Keratinocyte (primary cell): ENCODE measurements at regions not wholly inside any gene's neighbourhood (a gene's known extent, or its start where the extent isn't known, plus 50 kb on each side); places are given as distances from the start of the nearest gene placed in this dataset.

Experiments used
- DNase-seq: peaks from one replicate; pipeline ENCODE4 v3.0.0-alpha.2; 2011; ENCODE audit warnings: low read depth, missing footprints, low spot score
- FAIRE-seq: peaks from 2 replicates; lab custom pipeline; 2011; peaks lifted over from hg19 to GRCh38; lab: Jason Lieb, UNC
- H2AFZ ChIP-seq: 2 replicates; pipeline ENCODE4 v1.6.0; 2012; ENCODE audit warnings: low read length, control low read depth, inconsistent platforms; ENCODE audit not compliant: control insufficient read depth
- H3K27ac ChIP-seq: 2 replicates; pipeline ENCODE4 v1.5.1; 2011; ENCODE audit warnings: low read length; ENCODE audit not compliant: control insufficient read depth, insufficient read depth
- H3K27me3 ChIP-seq: 3 replicates; pipeline ENCODE4 v1.6.0; 2011; ENCODE audit warnings: low read length; ENCODE audit not compliant: control insufficient read depth, insufficient read depth; ENCODE audit errors: extremely low read depth
- H3K36me3 ChIP-seq, 2 experiments: 2 replicates in 1 of 2; 3 replicates in 1 of 2; pipeline ENCODE4 v1.5.1; 2011; ENCODE audit warnings: low read length in 2 of 2, mild to moderate bottlenecking in 1 of 2; ENCODE audit not compliant: control insufficient read depth in 2 of 2, insufficient read depth in 2 of 2; ENCODE audit errors: extremely low read depth in 1 of 2
- H3K4me1 ChIP-seq: 3 replicates; pipeline ENCODE4 v1.5.1; 2011; ENCODE audit warnings: low read length; ENCODE audit not compliant: control insufficient read depth, insufficient read depth; ENCODE audit errors: extremely low read depth
- H3K4me2 ChIP-seq: 3 replicates; pipeline ENCODE4 v1.6.0; 2011; ENCODE audit warnings: low read depth, low read length; ENCODE audit not compliant: control insufficient read depth, insufficient read depth; ENCODE audit errors: extremely low read depth
- H3K4me3 ChIP-seq, 3 experiments: fragments of 200-600 bp in 1 of 3; sonication (generic) in 1 of 3; 2 replicates in 2 of 3; 3 replicates in 1 of 3; pipeline ENCODE4 v1.5.1; 2011 to 2016; ENCODE audit warnings: low read length in 3 of 3, mild to moderate bottlenecking in 3 of 3, control low read depth in 2 of 3, inconsistent platforms in 1 of 3, low read depth in 1 of 3, mixed read lengths in 1 of 3, mixed run types in 1 of 3, moderate library complexity in 1 of 3; ENCODE audit not compliant: control insufficient read depth in 2 of 3, insufficient read depth in 2 of 3; ENCODE audit errors: extremely low read depth in 1 of 3
- H3K79me2 ChIP-seq: 2 replicates; pipeline ENCODE4 v1.6.0; 2012; ENCODE audit warnings: low read length; ENCODE audit not compliant: control insufficient read depth, insufficient read depth
- H3K9ac ChIP-seq: 3 replicates; pipeline ENCODE4 v1.6.0; 2011; ENCODE audit warnings: low read length; ENCODE audit not compliant: control insufficient read depth, insufficient read depth; ENCODE audit errors: extremely low read depth
- H3K9me1 ChIP-seq: 3 replicates; pipeline ENCODE4 v1.6.0; 2011; ENCODE audit warnings: low read length; ENCODE audit not compliant: control insufficient read depth, insufficient read depth; ENCODE audit errors: extremely low read depth
- H3K9me3 ChIP-seq: 2 replicates; pipeline ENCODE4 v1.5.1; 2012; ENCODE audit warnings: low read depth, low read length; ENCODE audit not compliant: control insufficient read depth
- H4K20me1 ChIP-seq: 3 replicates; pipeline ENCODE4 v1.6.0; 2011; ENCODE audit warnings: low read length; ENCODE audit not compliant: control insufficient read depth, insufficient read depth; ENCODE audit errors: extremely low read depth
- EZH2 ChIP-seq: IDR thresholded peaks from one replicate; pipeline ENCODE4 v1.6.1; 2012; ENCODE audit warnings: inconsistent platforms, mild to moderate bottlenecking, low read length, moderate library complexity
- dilution Hi-C: fragments of 300-500 bp; cut with MboI; formaldehyde crosslinking; loops from one replicate; pipeline ENCODE4 v1.7.0; 2020; ENCODE audit warnings: low sequenced_read_pairs; ENCODE audit not compliant: extremely low pct_ligation_motif_present
- TF ChIP-seq, protein P1 (sequence below), 3 experiments: IDR thresholded peaks in 1 of 3; conservative IDR thresholded peaks in 1 of 3; optimal IDR thresholded peaks in 1 of 3; 2 replicates in 2 of 3; 3 replicates in 1 of 3; pipeline versions ENCODE3 to v1.5.1; 2011; ENCODE audit warnings: low read length in 3 of 3, mild to moderate bottlenecking in 3 of 3, moderate library complexity in 2 of 3, control low read depth in 1 of 3, inconsistent platforms in 1 of 3; ENCODE audit not compliant: insufficient read depth in 2 of 3; ENCODE audit errors: extremely low read depth in 1 of 3

- FAIRE-seq = no peak
- dilution Hi-C loops = no loop called here
These were observed 238.5 kb upstream of the RGPD4 start for GRCh38 chr2:107588181-107588580.

DNA sequence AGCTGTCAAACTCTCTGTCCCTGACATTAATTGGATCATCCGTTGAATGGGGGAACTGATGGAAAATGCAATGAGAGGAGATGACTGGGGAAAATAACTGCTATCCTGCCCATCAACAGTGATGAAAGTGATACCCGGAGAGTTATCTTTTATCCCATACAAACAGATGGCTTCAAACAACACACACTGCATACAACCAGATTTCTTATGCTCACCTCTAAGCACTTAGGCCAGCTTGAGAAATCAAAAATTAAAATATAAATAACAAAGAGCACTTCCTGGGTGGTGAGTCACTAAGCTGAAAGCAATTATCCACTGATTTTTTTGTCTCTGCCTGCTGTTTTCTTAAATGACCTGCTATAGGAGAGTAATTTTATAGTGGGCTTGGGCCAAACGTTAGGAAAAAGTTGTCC lies 237.6 kb upstream of the RGPD4 start:
- no peak for TF ChIP-seq EZH2
- TF ChIP-seq, protein P1, sequence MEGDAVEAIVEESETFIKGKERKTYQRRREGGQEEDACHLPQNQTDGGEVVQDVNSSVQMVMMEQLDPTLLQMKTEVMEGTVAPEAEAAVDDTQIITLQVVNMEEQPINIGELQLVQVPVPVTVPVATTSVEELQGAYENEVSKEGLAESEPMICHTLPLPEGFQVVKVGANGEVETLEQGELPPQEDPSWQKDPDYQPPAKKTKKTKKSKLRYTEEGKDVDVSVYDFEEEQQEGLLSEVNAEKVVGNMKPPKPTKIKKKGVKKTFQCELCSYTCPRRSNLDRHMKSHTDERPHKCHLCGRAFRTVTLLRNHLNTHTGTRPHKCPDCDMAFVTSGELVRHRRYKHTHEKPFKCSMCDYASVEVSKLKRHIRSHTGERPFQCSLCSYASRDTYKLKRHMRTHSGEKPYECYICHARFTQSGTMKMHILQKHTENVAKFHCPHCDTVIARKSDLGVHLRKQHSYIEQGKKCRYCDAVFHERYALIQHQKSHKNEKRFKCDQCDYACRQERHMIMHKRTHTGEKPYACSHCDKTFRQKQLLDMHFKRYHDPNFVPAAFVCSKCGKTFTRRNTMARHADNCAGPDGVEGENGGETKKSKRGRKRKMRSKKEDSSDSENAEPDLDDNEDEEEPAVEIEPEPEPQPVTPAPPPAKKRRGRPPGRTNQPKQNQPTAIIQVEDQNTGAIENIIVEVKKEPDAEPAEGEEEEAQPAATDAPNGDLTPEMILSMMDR (optimal IDR thresholded peaks at IDR 0.05 in 1 of 3, IDR thresholded peaks at IDR 0.05 in 1 of 3, conservative IDR thresholded peaks at IDR 0.05 in 1 of 3; ENCODE audit: extremely low read depth in 1 of 3, insufficient read depth in 2 of 3, low read length in 3 of 3) = no peak
- FAIRE-seq (no peak), DNase-seq (no peak)
- H3K27ac ChIP-seq = no peak overlapping the region
- no peaks in the 10 kb centered on the region for H3K79me2 ChIP-seq
- H3K9ac ChIP-seq = no peak overlapping the region
- peak overlapping the region; percentile 47 for H2AFZ ChIP-seq
- H3K4me1 ChIP-seq = peaks cover 26% of the 10 kb centered on the region
- no peaks in the 10 kb centered on the region for H3K27me3 ChIP-seq
- H4K20me1 ChIP-seq = no peaks in the 10 kb centered on the region
- H3K4me2 ChIP-seq = peak overlapping the region; percentile 6
- no peaks in the 10 kb centered on the region for H3K36me3 ChIP-seq
- dilution Hi-C loops = no loop called here
- no peaks in the 10 kb centered on the region for H3K9me1 ChIP-seq
- no peak overlapping the region for H3K4me3 ChIP-seq
- H3K9me3 ChIP-seq = no peaks in the 10 kb centered on the region

More at GRCh38 chr2:107588181-107588580, 238.5 kb upstream of the RGPD4 start:
- peaks cover 26% of the 10 kb centered on the region for H3K4me1 ChIP-seq
- H3K9me1 ChIP-seq = no peaks in the 10 kb centered on the region
- H3K4me2 ChIP-seq = no peak overlapping the region
- H4K20me1 ChIP-seq = no peaks in the 10 kb centered on the region
- H3K79me2 ChIP-seq = no peaks in the 10 kb centered on the region
- no peak overlapping the region for H2AFZ ChIP-seq
- no peak for DNase-seq
- no peaks in the 10 kb centered on the region for H3K36me3 ChIP-seq
- no peaks in the 10 kb centered on the region for H3K27me3 ChIP-seq
- no peaks in the 10 kb centered on the region for H3K9me3 ChIP-seq
- TF ChIP-seq EZH2 = no peak
- TF ChIP-seq, protein P1 (optimal IDR thresholded peaks at IDR 0.05 in 1 of 3, IDR thresholded peaks at IDR 0.05 in 1 of 3, conservative IDR thresholded peaks at IDR 0.05 in 1 of 3; ENCODE audit: extremely low read depth in 1 of 3, insufficient read depth in 2 of 3, low read length in 3 of 3) = no peak
- H3K27ac ChIP-seq = no peak overlapping the region
- H3K9ac ChIP-seq = no peak overlapping the region
- H3K4me3 ChIP-seq = no peak overlapping the region
